Tibial nerve (tissue), 4 donors: ENCODE measurements at regions not wholly inside any gene's neighbourhood (a gene's known extent, or its start where the extent isn't known, plus 50 kb on each side); places are given as distances from the start of the nearest gene placed in this dataset.

Experiments used
- DNase-seq, 2 donors: peaks; one replicate each; pipeline ENCODE4 v3.0.0-alpha.2; 2019; ENCODE audit warnings: low spot score in 2 of 2
- H3K27ac ChIP-seq, 4 donors: fragments of 200-600 bp; sonication (generic) in 3 of 4; one replicate each; pipeline ENCODE4 v1.5.1; 2017 to 2019; ENCODE audit warnings: mild to moderate bottlenecking in 1 of 4
- H3K27me3 ChIP-seq, 2 donors: fragments of 200-600 bp; sonication (generic) in 1 of 2; one replicate each; pipeline versions ENCODE4 v1.5.1 to v1.6.0; 2017 to 2019
- H3K36me3 ChIP-seq, 3 donors: fragments of 200-600 bp; sonication (generic); one replicate each; pipeline ENCODE4 v1.5.1; 2018 to 2019
- H3K4me1 ChIP-seq, 4 donors: fragments of 200-600 bp; sonication (generic) in 3 of 4; one replicate each; pipeline ENCODE4 v1.5.1; 2017 to 2019
- H3K4me3 ChIP-seq, 4 donors: fragments of 200-600 bp; sonication (generic) in 3 of 4; one replicate each; pipeline ENCODE4 v1.5.1; 2017 to 2019; ENCODE audit warnings: mild to moderate bottlenecking in 1 of 4, moderate library complexity in 1 of 4
- H3K9me3 ChIP-seq, 4 donors: fragments of 200-600 bp; sonication (generic) in 3 of 4; one replicate each; pipeline ENCODE4 v1.5.1; 2017 to 2019
- EP300 ChIP-seq, 2 donors: sonication (generic); formaldehyde crosslinking; IDR thresholded peaks; one replicate each; pipeline ENCODE4 v1.6.1; 2017; ENCODE audit warnings: antibody characterized with exemption in 2 of 2, mild to moderate bottlenecking in 1 of 2
- POLR2A ChIP-seq, 2 donors: fragments of 450-650 bp; IDR thresholded peaks; one replicate each; pipeline ENCODE4 v1.6.1; 2017; ENCODE audit warnings: antibody characterized with exemption in 2 of 2, mild to moderate bottlenecking in 2 of 2, moderate library complexity in 2 of 2
- WGBS, 2 donors: methylation state at CpG; one replicate each; pipeline ENCODE4 v1.1.5; 2018; 5-methylcytosine and 5-hydroxymethylcytosine counted together
- TF ChIP-seq, protein P1 (sequence below), 5 experiments: fragments of 200-600 bp in 3 of 5; fragments of 450-650 bp in 2 of 5; sonication (generic) in 3 of 5; IDR thresholded peaks; one replicate each; pipeline ENCODE4 v1.5.1; 2016 to 2019; ENCODE audit warnings: antibody characterized with exemption in 5 of 5, mild to moderate bottlenecking in 3 of 5, moderate library complexity in 2 of 5

DNA sequence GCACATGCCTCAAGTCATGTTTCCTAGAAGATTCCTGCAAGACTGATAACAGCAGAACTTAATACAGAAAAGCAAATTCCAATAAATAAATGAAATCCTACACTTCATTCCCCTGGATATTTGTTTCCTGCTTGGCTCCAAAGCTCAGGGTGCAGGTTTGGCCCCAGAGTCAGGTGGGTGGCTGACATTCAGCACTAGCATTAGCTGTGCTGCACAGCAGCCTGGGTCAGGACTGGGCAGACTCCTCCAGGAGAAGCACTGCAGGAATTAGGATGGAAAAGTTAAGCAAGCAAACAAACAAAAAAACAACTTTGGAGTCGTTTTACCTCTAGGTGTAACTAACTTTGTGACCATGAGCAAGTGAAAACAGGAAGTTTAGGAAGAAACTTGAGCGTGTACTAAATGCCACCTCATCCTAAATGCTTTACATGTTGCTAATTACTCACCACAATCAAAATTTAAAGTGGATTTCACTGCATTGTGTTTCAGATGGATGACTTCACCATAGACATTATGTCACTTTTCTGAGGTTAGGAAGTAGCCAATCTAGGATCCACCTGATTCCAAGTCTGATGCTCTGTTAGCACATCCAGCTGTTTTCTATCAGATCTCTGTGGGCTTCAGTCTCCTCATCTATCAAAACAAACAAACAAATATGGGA lies 239.4 kb downstream of the C7orf25 start:
- TF ChIP-seq EP300 (IDR thresholded peaks at IDR 0.05): no peak
- H3K4me1 ChIP-seq: peaks cover 0 to under 1% (median 0%) of the 10 kb centered on the region in 4 donors
- WGBS, 2 donors: 73 to 75% methylated on average over 2 of the region's 2 CpGs

DNA sequence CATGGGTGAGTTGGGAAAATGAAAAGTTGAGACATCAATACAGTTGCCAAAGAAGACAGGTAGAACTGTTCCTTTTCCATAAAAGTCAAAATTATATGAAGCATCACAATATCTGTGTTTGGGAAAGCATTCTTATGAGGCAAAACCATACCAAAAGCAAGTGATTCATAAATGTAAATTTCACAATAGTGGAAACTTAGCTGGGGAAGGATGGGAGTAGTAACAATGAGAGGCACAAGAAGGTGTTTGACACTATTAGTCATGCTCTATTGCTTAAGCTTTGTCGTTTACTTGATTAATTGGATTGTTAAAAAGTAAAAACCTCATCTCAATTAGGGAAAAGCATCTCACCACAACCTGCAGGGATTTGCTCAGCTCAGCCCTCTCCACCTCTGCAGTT lies 240.2 kb downstream of the C7orf25 start:
- Histone ChIP-seq H3K27ac (no peak overlapping the region), H3K4me1 (no peaks in the 10 kb centered on the region), H3K27me3 (no peaks in the 10 kb centered on the region), H3K4me3 (no peak overlapping the region), H3K9me3 (peaks cover 0 to 11% (median 3%) of the 10 kb centered on the region in 4 donors), H3K36me3 (no peaks in the 10 kb centered on the region)
- DNase-seq: no peak
- 49 to 53% methylated on average over 1 of the region's 1 CpG for WGBS, 2 donors
- TF ChIP-seq POLR2A (IDR thresholded peaks at IDR 0.05) (no peak), EP300 (IDR thresholded peaks at IDR 0.05) (no peak)
- TF ChIP-seq, protein P1, sequence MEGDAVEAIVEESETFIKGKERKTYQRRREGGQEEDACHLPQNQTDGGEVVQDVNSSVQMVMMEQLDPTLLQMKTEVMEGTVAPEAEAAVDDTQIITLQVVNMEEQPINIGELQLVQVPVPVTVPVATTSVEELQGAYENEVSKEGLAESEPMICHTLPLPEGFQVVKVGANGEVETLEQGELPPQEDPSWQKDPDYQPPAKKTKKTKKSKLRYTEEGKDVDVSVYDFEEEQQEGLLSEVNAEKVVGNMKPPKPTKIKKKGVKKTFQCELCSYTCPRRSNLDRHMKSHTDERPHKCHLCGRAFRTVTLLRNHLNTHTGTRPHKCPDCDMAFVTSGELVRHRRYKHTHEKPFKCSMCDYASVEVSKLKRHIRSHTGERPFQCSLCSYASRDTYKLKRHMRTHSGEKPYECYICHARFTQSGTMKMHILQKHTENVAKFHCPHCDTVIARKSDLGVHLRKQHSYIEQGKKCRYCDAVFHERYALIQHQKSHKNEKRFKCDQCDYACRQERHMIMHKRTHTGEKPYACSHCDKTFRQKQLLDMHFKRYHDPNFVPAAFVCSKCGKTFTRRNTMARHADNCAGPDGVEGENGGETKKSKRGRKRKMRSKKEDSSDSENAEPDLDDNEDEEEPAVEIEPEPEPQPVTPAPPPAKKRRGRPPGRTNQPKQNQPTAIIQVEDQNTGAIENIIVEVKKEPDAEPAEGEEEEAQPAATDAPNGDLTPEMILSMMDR (IDR thresholded peaks at IDR 0.05): no peak

More for the DNA sequence above, 239.4 kb downstream of the C7orf25 start:
- no peaks in the 10 kb centered on the region for H3K36me3 ChIP-seq
- H3K4me3 ChIP-seq: no peak overlapping the region
- no peak for DNase-seq
- H3K27me3 ChIP-seq: no peaks in the 10 kb centered on the region
- H3K9me3 ChIP-seq: peaks cover 0 to 3% (median under 1%) of the 10 kb centered on the region in 4 donors
- no peak overlapping the region for H3K27ac ChIP-seq

DNA sequence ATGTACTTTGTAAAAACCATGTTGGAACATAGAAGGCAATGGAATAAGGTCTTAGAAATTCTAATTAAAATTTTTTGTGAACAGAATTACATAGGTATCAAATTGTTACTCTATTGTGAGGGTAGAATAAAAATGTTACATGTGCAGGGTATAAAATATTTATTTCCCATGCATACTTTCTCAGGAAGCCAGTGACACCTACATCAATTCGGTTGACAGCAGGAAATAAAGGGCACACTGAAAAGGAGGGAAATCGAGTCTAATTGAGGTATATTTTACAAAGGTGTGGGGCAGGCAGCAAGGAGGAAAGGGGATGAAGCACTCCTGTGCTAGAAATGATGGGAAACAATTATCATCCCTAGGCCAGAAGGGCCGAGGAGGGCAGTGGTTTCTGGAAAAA lies 244.9 kb downstream of the C7orf25 start:
- Histone ChIP-seq H3K9me3 (peaks cover 0 to 18% (median 4%) of the 10 kb centered on the region in 4 donors), H3K27ac (no peak overlapping the region), H3K36me3 (no peaks in the 10 kb centered on the region), H3K4me1 (no peaks in the 10 kb centered on the region), H3K4me3 (no peak overlapping the region), H3K27me3 (no peaks in the 10 kb centered on the region)
- no peak for DNase-seq
- 72 to 96% methylated on average over 3 of the region's 3 CpGs for WGBS, 2 donors
- TF ChIP-seq, protein P1 (IDR thresholded peaks at IDR 0.05): no peak
- no peak for TF ChIP-seq EP300 (IDR thresholded peaks at IDR 0.05)
- no peak for TF ChIP-seq POLR2A (IDR thresholded peaks at IDR 0.05)

DNA sequence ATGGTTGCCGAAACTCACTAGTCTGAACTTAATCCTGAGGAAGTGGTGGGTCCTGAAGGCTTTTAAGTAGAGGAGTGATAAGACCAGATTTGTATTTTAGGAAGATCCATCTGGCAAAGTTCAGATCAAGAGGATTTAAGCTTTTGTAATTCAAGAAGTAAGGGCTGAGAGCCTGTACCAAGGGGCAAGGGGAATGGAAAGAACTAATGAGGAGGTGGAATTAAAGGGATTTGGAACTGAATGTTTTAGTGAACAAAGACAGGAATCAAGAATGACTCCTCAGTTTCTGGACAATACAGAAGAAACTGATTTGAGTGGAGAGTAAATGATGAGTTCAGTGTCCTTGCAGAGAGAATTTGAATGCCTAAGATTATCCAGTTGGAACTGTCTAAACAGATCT lies 249.0 kb downstream of the C7orf25 start:
- Histone ChIP-seq H3K27ac (no peak overlapping the region), H3K9me3 (peaks cover 0 to 18% (median 4%) of the 10 kb centered on the region in 4 donors), H3K4me1 (no peaks in the 10 kb centered on the region), H3K27me3 (no peaks in the 10 kb centered on the region), H3K36me3 (no peaks in the 10 kb centered on the region), H3K4me3 (no peak overlapping the region)
- TF ChIP-seq EP300 (IDR thresholded peaks at IDR 0.05) (no peak), POLR2A (IDR thresholded peaks at IDR 0.05) (no peak)
- TF ChIP-seq, protein P1 (IDR thresholded peaks at IDR 0.05): no peak
- no peak for DNase-seq
- WGBS, 2 donors: 88 to 92% methylated on average over 1 of the region's 1 CpG

DNA sequence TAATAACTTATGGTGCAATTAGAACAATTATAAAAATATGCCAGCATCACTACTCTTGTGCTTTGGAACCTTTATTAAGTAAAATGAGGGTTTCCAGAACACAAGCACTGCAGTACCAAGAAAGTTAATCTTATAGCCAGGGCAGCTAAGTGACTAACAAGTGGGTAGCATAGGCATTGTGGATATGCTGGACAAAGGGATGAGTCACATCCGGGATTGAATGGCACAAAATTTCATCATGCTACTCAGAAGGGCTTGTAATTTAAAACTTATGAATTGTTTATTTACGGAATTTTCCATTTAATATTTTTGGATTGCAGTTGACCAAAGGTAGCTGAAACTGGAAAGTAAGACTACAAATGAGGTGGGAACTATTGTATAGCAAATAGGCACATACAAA lies 250.6 kb downstream of the C7orf25 start:
- 80 to 82% methylated on average over 2 of the region's 2 CpGs for WGBS, 2 donors
- Histone ChIP-seq H3K36me3 (no peaks in the 10 kb centered on the region), H3K27me3 (no peaks in the 10 kb centered on the region), H3K27ac (no peak overlapping the region), H3K4me1 (no peaks in the 10 kb centered on the region), H3K9me3 (peaks cover 0 to 4% (median 0%) of the 10 kb centered on the region in 4 donors), H3K4me3 (no peak overlapping the region)
- TF ChIP-seq EP300 (IDR thresholded peaks at IDR 0.05) (no peak), POLR2A (IDR thresholded peaks at IDR 0.05) (no peak)
- TF ChIP-seq, protein P1 (IDR thresholded peaks at IDR 0.05): no peak
- no peak for DNase-seq
